HG02885 (cell line): ENCODE measurements at regions not wholly inside any gene's neighbourhood (a gene's known extent, or its start where the extent isn't known, plus 50 kb on each side); places are given as distances from the start of the nearest gene placed in this dataset.
"Not testable (repeated sequence)": the region's sequence is repeated elsewhere in the genome, so short reads cannot be mapped to it uniquely, and the experiment has no call there.

Experiments used
- ATAC-seq: cut with Tn5 transposase; IDR thresholded peaks from one replicate; pipeline ENCODE4 v1.9.1; 2021; ENCODE audit warnings: mild to moderate bottlenecking; ENCODE audit not compliant: unreplicated experiment, poor library complexity

GRCh38 chr11:45000918-45001317 lies 50.2 kb upstream of the TP53I11 start:
- no peak for ATAC-seq

GRCh38 chr11:45001466-45002165 lies 50.9 kb upstream of the TP53I11 start:
- ATAC-seq, result no peak

- no peak for ATAC-seq
These were observed 54.4 kb upstream of the TP53I11 start for GRCh38 chr11:45005106-45005505.

GRCh38 chr11:45007011-45007410 lies 56.3 kb upstream of the TP53I11 start:
- no peak for ATAC-seq

- not testable (repeated sequence) for ATAC-seq
These were observed 65.3 kb upstream of the TP53I11 start for GRCh38 chr11:45015983-45016382.

GRCh38 chr11:45016446-45016845 lies 65.8 kb upstream of the TP53I11 start:
- not testable (repeated sequence) for ATAC-seq

GRCh38 chr11:45017329-45017728 lies 66.6 kb upstream of the TP53I11 start:
- ATAC-seq, result no peak

GRCh38 chr11:45021001-45021400 lies 70.3 kb upstream of the TP53I11 start:
- ATAC-seq, result no peak

- no peak for ATAC-seq
These were observed 71.0 kb upstream of the TP53I11 start for GRCh38 chr11:45021692-45022141.

- no peak for ATAC-seq
These were observed 71.8 kb upstream of the TP53I11 start for GRCh38 chr11:45022294-45023064.

- no peak for ATAC-seq
These were observed 72.3 kb upstream of the TP53I11 start for GRCh38 chr11:45023065-45023365.

- ATAC-seq, result no peak
These were observed 73.6 kb upstream of the TP53I11 start for GRCh38 chr11:45024316-45024715.

- ATAC-seq, result no peak
These were observed 74.3 kb upstream of the TP53I11 start for GRCh38 chr11:45024846-45025588.

GRCh38 chr11:45025716-45026492 lies 75.2 kb upstream of the TP53I11 start:
- ATAC-seq, result peak; percentile 62

- no peak for ATAC-seq
These were observed 76.2 kb upstream of the TP53I11 start for GRCh38 chr11:45026835-45027234.

- ATAC-seq, result no peak
These were observed 76.6 kb upstream of the TP53I11 start for GRCh38 chr11:45027312-45027711.

- no peak for ATAC-seq
These were observed 78.4 kb upstream of the TP53I11 start for GRCh38 chr11:45028911-45029682.

GRCh38 chr11:45030778-45031177 lies 80.1 kb upstream of the TP53I11 start:
- ATAC-seq, result no peak

GRCh38 chr11:45031912-45032519 lies 81.3 kb upstream of the TP53I11 start:
- ATAC-seq, result peak; percentile 94
